Fibroblast of the aortic adventitia (primary cell): ENCODE measurements at regions not wholly inside any gene's neighbourhood (a gene's known extent, or its start where the extent isn't known, plus 50 kb on each side); places are given as distances from the start of the nearest gene placed in this dataset.
"Not testable (repeated sequence)": the region's sequence is repeated elsewhere in the genome, so short reads cannot be mapped to it uniquely, and the experiment has no call there.

Experiments
- DNase-seq: peaks from one replicate; pipeline ENCODE4 v3.0.0-alpha.2; 2010; ENCODE audit warnings: low read depth
- H3K4me3 ChIP-seq: 2 replicates; pipeline ENCODE4 v1.5.1; 2011; ENCODE audit warnings: low read depth, mild to moderate bottlenecking, control low read depth, low read length, moderate library complexity
- CTCF ChIP-seq: IDR thresholded peaks from 2 replicates; pipeline ENCODE4 v1.5.1; 2011; ENCODE audit warnings: mild to moderate bottlenecking, low read length, control low read depth, inconsistent platforms; ENCODE audit not compliant: insufficient read depth

- DNase-seq = peak; percentile 98
- no peak overlapping the region for H3K4me3 ChIP-seq
Observed at GRCh38 chr20:40868551-40869217, 159.9 kb upstream of the TOP1 start.

GRCh38 chr20:40869218-40870147 lies 159.1 kb upstream of the TOP1 start:
- TF ChIP-seq CTCF = no peak
- H3K4me3 ChIP-seq = no peak overlapping the region
- DNase-seq = no peak

More at GRCh38 chr20:40868551-40869217, 159.9 kb upstream of the TOP1 start:
- TF ChIP-seq CTCF = no peak

- no peak overlapping the region for H3K4me3 ChIP-seq
- no peak for TF ChIP-seq CTCF
- no peak for DNase-seq
Observed at GRCh38 chr20:40875116-40876085, 153.2 kb upstream of the TOP1 start.

- DNase-seq, H3K4me3 ChIP-seq: not testable (repeated sequence)
Observed at GRCh38 chr20:40878099-40878498, 150.5 kb upstream of the TOP1 start.

GRCh38 chr20:40880063-40880728 lies 148.4 kb upstream of the TOP1 start:
- no peak for DNase-seq
- H3K4me3 ChIP-seq = no peak overlapping the region
- peak; percentile 2 for TF ChIP-seq CTCF

GRCh38 chr20:40880729-40881109 lies 147.9 kb upstream of the TOP1 start:
- no peak for TF ChIP-seq CTCF
- DNase-seq = no peak
- no peak overlapping the region for H3K4me3 ChIP-seq
